Prostate gland (tissue), 2 donors: ENCODE measurements at regions not wholly inside any gene's neighbourhood (a gene's known extent, or its start where the extent isn't known, plus 50 kb on each side); places are given as distances from the start of the nearest gene placed in this dataset.

Experiments used
- POLR2A ChIP-seq: fragments of 450-650 bp; IDR thresholded peaks from one replicate; pipeline ENCODE4 v1.6.1; 2016; ENCODE audit warnings: antibody characterized with exemption, mild to moderate bottlenecking
- POLR2AphosphoS5 ChIP-seq: sonication (generic); formaldehyde crosslinking; IDR thresholded peaks from one replicate; pipeline ENCODE4 v1.6.1; 2017; ENCODE audit warnings: antibody characterized with exemption
- TF ChIP-seq, protein P1 (sequence below), 4 experiments: fragments of 200-600 bp in 2 of 4; fragments of 450-650 bp in 2 of 4; sonication (generic) in 2 of 4; IDR thresholded peaks; 1 replicate in 3 of 4; 2 replicates in 1 of 4; pipeline ENCODE4 v1.5.1; 2016 to 2019; ENCODE audit warnings: antibody characterized with exemption in 4 of 4, mild to moderate bottlenecking in 2 of 4, moderate library complexity in 2 of 4

DNA sequence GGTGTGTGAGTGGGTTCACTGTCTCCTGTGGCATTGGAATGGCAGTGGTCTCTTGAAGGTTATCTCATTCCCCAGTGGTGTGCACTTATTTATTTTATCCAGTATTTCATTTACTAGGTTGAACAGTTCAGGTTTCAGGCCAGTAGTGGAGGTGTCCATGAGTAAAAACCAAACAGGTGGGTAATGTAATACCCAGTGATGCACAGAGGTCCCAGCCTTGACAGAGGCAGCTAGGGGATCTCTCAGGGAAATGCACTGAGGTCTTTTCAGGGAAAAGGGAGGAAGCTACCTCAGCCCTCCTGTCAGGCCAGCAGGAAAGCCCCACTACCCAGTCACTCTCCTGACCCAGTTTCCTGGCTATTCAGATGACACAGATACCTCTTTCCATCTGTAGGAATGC lies 403.6 kb downstream of the UTRN start:
- TF ChIP-seq, protein P1, sequence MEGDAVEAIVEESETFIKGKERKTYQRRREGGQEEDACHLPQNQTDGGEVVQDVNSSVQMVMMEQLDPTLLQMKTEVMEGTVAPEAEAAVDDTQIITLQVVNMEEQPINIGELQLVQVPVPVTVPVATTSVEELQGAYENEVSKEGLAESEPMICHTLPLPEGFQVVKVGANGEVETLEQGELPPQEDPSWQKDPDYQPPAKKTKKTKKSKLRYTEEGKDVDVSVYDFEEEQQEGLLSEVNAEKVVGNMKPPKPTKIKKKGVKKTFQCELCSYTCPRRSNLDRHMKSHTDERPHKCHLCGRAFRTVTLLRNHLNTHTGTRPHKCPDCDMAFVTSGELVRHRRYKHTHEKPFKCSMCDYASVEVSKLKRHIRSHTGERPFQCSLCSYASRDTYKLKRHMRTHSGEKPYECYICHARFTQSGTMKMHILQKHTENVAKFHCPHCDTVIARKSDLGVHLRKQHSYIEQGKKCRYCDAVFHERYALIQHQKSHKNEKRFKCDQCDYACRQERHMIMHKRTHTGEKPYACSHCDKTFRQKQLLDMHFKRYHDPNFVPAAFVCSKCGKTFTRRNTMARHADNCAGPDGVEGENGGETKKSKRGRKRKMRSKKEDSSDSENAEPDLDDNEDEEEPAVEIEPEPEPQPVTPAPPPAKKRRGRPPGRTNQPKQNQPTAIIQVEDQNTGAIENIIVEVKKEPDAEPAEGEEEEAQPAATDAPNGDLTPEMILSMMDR (IDR thresholded peaks at IDR 0.05), result no peak
- TF ChIP-seq POLR2A (no peak), POLR2AphosphoS5 (no peak)
